HepG2 (cell line): ENCODE measurements at regions not wholly inside any gene's neighbourhood (a gene's known extent, or its start where the extent isn't known, plus 50 kb on each side); places are given as distances from the start of the nearest gene placed in this dataset.

ENCODE experiments used
- ATAC-seq: fragments of 200-7000 bp; cut with Tn5 transposase; 3 replicates; pipeline ENCODE4 v1.9.1; 2020; ENCODE audit warnings: mild to moderate bottlenecking, moderate library complexity
- BruUV-seq: library from RNA; stranded (reverse); fragments of 400-500 nt; replicated peaks from 2 replicates; lab custom pipeline; 2021; lab: Mats Ljungman, UMichigan
- CTCF ChIA-PET: fragments of 300-600 bp; formaldehyde crosslinking; extraction: SDS; loops from one replicate; lab custom pipeline; 2021; ENCODE audit warnings: low total read pairs, inconsistent platforms, low intra/inter-chr PET ratio; lab: Yijun Ruan, JAX
- POLR2A ChIA-PET: fragments of 350-600 bp; sonication (Branson Sonifier 250); formaldehyde crosslinking; loops from one replicate; lab custom pipeline; 2020; ENCODE audit warnings: antibody characterized with exemption, inconsistent platforms; lab: Yijun Ruan, JAX
- DNase-seq: peaks from one replicate; pipeline ENCODE4 v3.0.0-alpha.2; 2015; ENCODE audit warnings: low spot score
- FAIRE-seq: peaks from 3 replicates; lab custom pipeline; 2011; peaks lifted over from hg19 to GRCh38; lab: Jason Lieb, UNC
- H2AFZ ChIP-seq: one replicate; pipeline ENCODE4 v1.6.1; 2011; ENCODE audit warnings: low read length, inconsistent platforms
- H3K27ac ChIP-seq: fragments of 300-600 bp; 3 replicates; pipeline ENCODE4 v1.8.0; 2011; ENCODE audit warnings: mixed run types, mild to moderate bottlenecking, mixed read lengths, low read length, inconsistent platforms; ENCODE audit not compliant: insufficient read depth; ENCODE audit errors: extremely low read length
- H3K27me3 ChIP-seq, 2 experiments: fragments of 200-600 bp in 1 of 2; 2 replicates in 1 of 2; 3 replicates in 1 of 2; pipeline versions ENCODE4 v1.6.0 to v1.8.0; 2011; ENCODE audit warnings: low read length in 2 of 2, mild to moderate bottlenecking in 2 of 2, moderate library complexity in 2 of 2, inconsistent platforms in 1 of 2; ENCODE audit not compliant: insufficient read depth in 2 of 2, control insufficient read depth in 1 of 2
- H3K36me3 ChIP-seq, 2 experiments: fragments of 200-600 bp in 1 of 2; replicated peaks in 1 of 2; 2 replicates in 1 of 2; 3 replicates in 1 of 2; pipeline versions ENCODE4 v1.5.1 to v1.8.0; 2011; ENCODE audit warnings: low read length in 2 of 2, inconsistent platforms in 1 of 2; ENCODE audit not compliant: insufficient read depth in 2 of 2, control insufficient read depth in 1 of 2
- H3K4me1 ChIP-seq: 2 replicates; pipeline ENCODE4 v1.5.1; 2012; ENCODE audit warnings: low read length, inconsistent platforms; ENCODE audit not compliant: insufficient read depth
- H3K4me2 ChIP-seq: 2 replicates; pipeline ENCODE4 v1.6.0; 2011; ENCODE audit warnings: low read depth, low read length, inconsistent platforms
- H3K4me3 ChIP-seq, 3 experiments: fragments of 200-600 bp in 1 of 3; sonication (generic), shearing (Covaris generic) in 1 of 3; replicated peaks in 1 of 3; 2 replicates each; pipeline ENCODE4 v1.5.1; 2011 to 2016; ENCODE audit warnings: low read length in 3 of 3, inconsistent platforms in 2 of 3, low read depth in 2 of 3, mild to moderate bottlenecking in 2 of 3, control low read depth in 1 of 3, mixed read lengths in 1 of 3; ENCODE audit not compliant: insufficient read depth in 1 of 3
- H3K79me2 ChIP-seq: one replicate; pipeline ENCODE4 v1.6.1; 2011; ENCODE audit warnings: low read length, inconsistent platforms; ENCODE audit not compliant: insufficient read depth
- H3K9ac ChIP-seq: 2 replicates; pipeline ENCODE4 v1.6.0; 2011; ENCODE audit warnings: mild to moderate bottlenecking, low read depth, low read length, inconsistent platforms; ENCODE audit not compliant: insufficient read depth
- H3K9me3 ChIP-seq: 2 replicates; pipeline ENCODE4 v1.5.1; 2012; ENCODE audit warnings: mild to moderate bottlenecking, low read length
- H4K20me1 ChIP-seq: 2 replicates; pipeline ENCODE4 v1.6.0; 2011; ENCODE audit warnings: inconsistent platforms, mild to moderate bottlenecking, low read length, moderate library complexity; ENCODE audit not compliant: insufficient read depth
- ADNP ChIP-seq: sonication (generic); formaldehyde crosslinking; IDR thresholded peaks from 2 replicates; pipeline ENCODE4 v1.4.0; 2020; ENCODE audit warnings: missing genetic modification reagents
- EP300 ChIP-seq, 3 experiments: sonication (generic) in 1 of 3; formaldehyde crosslinking in 1 of 3; IDR thresholded peaks; 2 replicates each; pipeline versions ENCODE4 v1.5.1 to v1.6.1; 2011 to 2020; ENCODE audit warnings: low read depth in 2 of 3, low read length in 2 of 3, borderline replicate concordance in 1 of 3, improper control_type of control experiment in 1 of 3, mild to moderate bottlenecking in 1 of 3, missing genetic modification reagents in 1 of 3, moderate library complexity in 1 of 3
- GATAD1 ChIP-seq: IDR thresholded peaks from 2 replicates; pipeline ENCODE4 v1.6.1; 2016; ENCODE audit warnings: missing genetic modification reagents, missing compliant biosample characterization
- KMT2B ChIP-seq: IDR thresholded peaks from 2 replicates; pipeline ENCODE4 v1.6.1; 2016; ENCODE audit warnings: missing genetic modification reagents, missing compliant biosample characterization
- NFKBIZ ChIP-seq: IDR thresholded peaks from 2 replicates; pipeline ENCODE4 v1.6.1; 2018; ENCODE audit warnings: missing genetic modification reagents, missing compliant biosample characterization
- RARG ChIP-seq: sonication (generic); formaldehyde crosslinking; IDR thresholded peaks from 2 replicates; pipeline ENCODE4 v1.4.0; 2020; ENCODE audit warnings: low read depth, mild to moderate bottlenecking, missing genetic modification reagents
- SMAD1 ChIP-seq: sonication (generic); formaldehyde crosslinking; IDR thresholded peaks from 2 replicates; pipeline ENCODE4 v1.4.0; 2020; ENCODE audit warnings: missing genetic modification reagents, low read depth, mild to moderate bottlenecking, borderline replicate concordance
- ZNF225 ChIP-seq: sonication (generic); formaldehyde crosslinking; IDR thresholded peaks from 2 replicates; pipeline ENCODE4 v1.4.0; 2020; ENCODE audit warnings: mild to moderate bottlenecking, missing genetic modification reagents
- WGBS: methylation state at CpG from one replicate; pipeline ENCODE4 v1.1.6; 2017; ENCODE audit warnings: low lambda C conversion rate; 5-methylcytosine and 5-hydroxymethylcytosine counted together
- in situ Hi-C: cut with HindIII; loops from 2 replicates; pipeline ENCODE4 v1.10.0; 2017; ENCODE audit warnings: low pct_unique_long_range_greater_than_20kb; ENCODE audit not compliant: extremely low pct_ligation_motif_present
- intact Hi-C: fragments of 100-400 bp; cut with micrococcal nuclease; formaldehyde crosslinking; loops from one replicate; pipeline ENCODE4 v1.10.0; 2022; ENCODE audit not compliant: unreplicated experiment
- TF ChIP-seq, protein P1 (sequence below): sonication (generic); formaldehyde crosslinking; IDR thresholded peaks from 2 replicates; pipeline ENCODE4 v1.5.0; 2020; ENCODE audit warnings: missing genetic modification reagents
- TF ChIP-seq, protein P2 (sequence below): sonication (generic); formaldehyde crosslinking; IDR thresholded peaks from 2 replicates; pipeline ENCODE4 v1.4.0; 2020; ENCODE audit warnings: missing genetic modification reagents, mild to moderate bottlenecking, borderline replicate concordance

DNA sequence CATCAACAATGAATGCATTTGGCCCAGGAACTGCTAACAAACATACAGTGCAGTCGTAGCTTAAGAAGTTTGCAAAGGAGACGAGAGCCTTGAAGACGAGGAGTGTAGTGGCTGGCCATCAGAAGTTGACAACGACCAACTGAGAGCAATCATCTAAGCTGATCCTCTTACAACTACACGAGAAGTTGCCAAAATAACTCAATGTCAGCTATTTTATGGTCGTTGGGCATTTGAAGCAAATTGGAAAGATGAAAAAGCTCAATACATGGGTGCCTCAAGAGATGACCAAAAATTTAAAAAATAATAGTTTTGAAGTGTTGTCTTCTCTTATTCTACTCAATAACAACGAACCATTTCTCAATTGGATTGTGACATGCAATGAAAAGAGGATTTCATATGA, 757.7 kb upstream of the CHD1 start (continued):
- TF ChIP-seq, protein P1, sequence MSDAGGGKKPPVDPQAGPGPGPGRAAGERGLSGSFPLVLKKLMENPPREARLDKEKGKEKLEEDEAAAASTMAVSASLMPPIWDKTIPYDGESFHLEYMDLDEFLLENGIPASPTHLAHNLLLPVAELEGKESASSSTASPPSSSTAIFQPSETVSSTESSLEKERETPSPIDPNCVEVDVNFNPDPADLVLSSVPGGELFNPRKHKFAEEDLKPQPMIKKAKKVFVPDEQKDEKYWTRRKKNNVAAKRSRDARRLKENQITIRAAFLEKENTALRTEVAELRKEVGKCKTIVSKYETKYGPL: no peak

DNA sequence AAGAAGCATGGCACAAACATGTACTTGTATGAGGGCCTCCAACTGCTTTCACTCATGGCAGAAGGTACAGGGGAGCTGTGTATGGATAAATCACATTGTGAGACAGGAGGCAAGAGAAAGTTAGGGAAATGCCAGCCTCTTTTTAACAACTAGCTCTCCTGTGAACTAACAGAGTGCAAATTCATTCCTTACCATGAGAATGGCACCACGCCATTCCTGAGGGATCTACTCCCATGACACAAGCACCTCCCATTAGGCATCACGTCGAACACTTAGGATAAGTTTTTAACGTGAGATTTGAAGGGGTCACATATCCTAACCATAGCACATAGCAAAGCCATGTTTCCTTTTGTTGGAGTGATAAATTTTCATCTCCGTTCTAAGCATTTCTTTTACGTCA, 747.2 kb upstream of the CHD1 start:
- no peak for ATAC-seq
- in situ Hi-C loops: no loop called here
- no peak overlapping the region for H3K4me3 ChIP-seq

More for the DNA sequence above, 747.2 kb upstream of the CHD1 start:
- Histone ChIP-seq H3K9me3 (no peaks in the 10 kb centered on the region), H3K36me3 (no peaks in the 10 kb centered on the region), H3K79me2 (no peaks in the 10 kb centered on the region), H4K20me1 (no peaks in the 10 kb centered on the region), H3K27ac (no peak overlapping the region), H3K4me1 (no peaks in the 10 kb centered on the region), H2AFZ (no peak overlapping the region), H3K27me3 (no peaks in the 10 kb centered on the region), H3K4me2 (no peak overlapping the region), H3K9ac (no peak overlapping the region)
- no TSS peak for BruUV-seq
- POLR2A ChIA-PET: no interaction called here
- DNase-seq (no peak), FAIRE-seq (no peak)
- no peak for TF ChIP-seq NFKBIZ
- TF ChIP-seq EP300 (IDR thresholded peaks at IDR 0.05; ENCODE audit: low read depth in 2 of 2, low read length in 2 of 2): no peak
- no peak for TF ChIP-seq EP300 (CRISPR knock-in tag; IDR thresholded peaks at IDR 0.05; ENCODE audit: borderline replicate concordance)
- TF ChIP-seq KMT2B (CRISPR knock-in tag): no peak
- TF ChIP-seq ADNP (CRISPR knock-in tag): no peak
- TF ChIP-seq, protein P2, sequence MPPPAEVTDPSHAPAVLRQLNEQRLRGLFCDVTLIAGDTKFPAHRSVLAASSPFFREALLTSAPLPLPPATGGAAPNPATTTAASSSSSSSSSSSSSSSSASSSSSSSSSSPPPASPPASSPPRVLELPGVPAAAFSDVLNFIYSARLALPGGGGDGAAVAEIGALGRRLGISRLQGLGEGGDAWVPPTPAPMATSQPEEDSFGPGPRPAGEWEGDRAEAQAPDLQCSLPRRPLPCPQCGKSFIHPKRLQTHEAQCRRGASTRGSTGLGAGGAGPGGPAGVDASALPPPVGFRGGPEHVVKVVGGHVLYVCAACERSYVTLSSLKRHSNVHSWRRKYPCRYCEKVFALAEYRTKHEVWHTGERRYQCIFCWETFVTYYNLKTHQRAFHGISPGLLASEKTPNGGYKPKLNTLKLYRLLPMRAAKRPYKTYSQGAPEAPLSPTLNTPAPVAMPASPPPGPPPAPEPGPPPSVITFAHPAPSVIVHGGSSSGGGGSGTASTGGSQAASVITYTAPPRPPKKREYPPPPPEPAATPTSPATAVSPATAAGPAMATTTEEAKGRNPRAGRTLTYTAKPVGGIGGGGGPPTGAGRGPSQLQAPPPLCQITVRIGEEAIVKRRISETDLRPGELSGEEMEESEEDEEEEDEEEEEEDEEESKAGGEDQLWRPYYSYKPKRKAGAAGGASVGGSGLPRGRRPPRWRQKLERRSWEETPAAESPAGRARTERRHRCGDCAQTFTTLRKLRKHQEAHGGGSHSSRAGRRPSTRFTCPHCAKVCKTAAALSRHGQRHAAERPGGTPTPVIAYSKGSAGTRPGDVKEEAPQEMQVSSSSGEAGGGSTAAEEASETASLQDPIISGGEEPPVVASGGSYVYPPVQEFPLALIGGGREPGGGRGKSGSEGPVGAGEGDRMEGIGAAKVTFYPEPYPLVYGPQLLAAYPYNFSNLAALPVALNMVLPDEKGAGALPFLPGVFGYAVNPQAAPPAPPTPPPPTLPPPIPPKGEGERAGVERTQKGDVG (CRISPR knock-in tag): no peak
- TF ChIP-seq RARG: no peak
- TF ChIP-seq GATAD1: no peak
- TF ChIP-seq SMAD1 (CRISPR knock-in tag): no peak
- no peak for TF ChIP-seq ZNF225
- 13% methylated on average over 6 of the region's 6 CpGs for WGBS
- intact Hi-C loops: no loop called here
- CTCF ChIA-PET: no interaction called here
